Heart left ventricle (tissue), 16 donors: ENCODE measurements at regions not wholly inside any gene's neighbourhood (a gene's known extent, or its start where the extent isn't known, plus 50 kb on each side); places are given as distances from the start of the nearest gene placed in this dataset.
"Not testable (repeated sequence)": the region's sequence is repeated elsewhere in the genome, so short reads cannot be mapped to it uniquely, and the experiment has no call there.

ENCODE experiments used
- ATAC-seq, 4 donors: fragments of 200-7000 bp; cut with Tn5 transposase; one replicate each; pipeline ENCODE4 v1.9.1; 2020 to 2022; ENCODE audit warnings: moderate library complexity in 4 of 4, mild to moderate bottlenecking in 3 of 4, moderate number of reproducible peaks in 1 of 4
- DNase-seq, 5 donors: peaks; one replicate each; pipeline ENCODE4 v3.0.0-alpha.2; 2020
- H3K27ac ChIP-seq, 12 donors: fragments of 200-600 bp; sonication (generic) in 4 of 12; one replicate each; pipeline versions ENCODE4 v1.5.0 to v1.8.0; 2016 to 2022; ENCODE audit warnings: mild to moderate bottlenecking in 2 of 12
- H3K27me3 ChIP-seq, 9 donors: fragments of 200-600 bp; sonication (generic) in 2 of 9; one replicate each; pipeline versions ENCODE4 v1.5.1 to v1.8.0; 2016 to 2022; ENCODE audit warnings: mild to moderate bottlenecking in 3 of 9
- H3K36me3 ChIP-seq, 9 donors: fragments of 200-600 bp; sonication (generic) in 2 of 9; one replicate each; pipeline versions ENCODE4 v1.5.0 to v1.8.0; 2018 to 2022; ENCODE audit warnings: mild to moderate bottlenecking in 2 of 9
- H3K4me1 ChIP-seq, 12 donors: fragments of 200-600 bp; sonication (generic) in 4 of 12; one replicate each; pipeline versions ENCODE4 v1.5.0 to v1.8.0; 2016 to 2022; ENCODE audit warnings: mild to moderate bottlenecking in 3 of 12
- H3K4me3 ChIP-seq, 12 donors: fragments of 200-600 bp; sonication (generic) in 4 of 12; one replicate each; pipeline versions ENCODE4 v1.5.0 to v1.8.0; 2017 to 2022; ENCODE audit warnings: mild to moderate bottlenecking in 9 of 12, moderate library complexity in 4 of 12
- H3K9me3 ChIP-seq, 12 donors: fragments of 200-600 bp; sonication (generic) in 4 of 12; one replicate each; pipeline versions ENCODE4 v1.5.0 to v1.8.0; 2016 to 2022; ENCODE audit warnings: mild to moderate bottlenecking in 1 of 12
- POLR2A ChIP-seq, 2 donors: fragments of 450-650 bp; IDR thresholded peaks; one replicate each; pipeline ENCODE4 v1.6.1; 2017; ENCODE audit warnings: antibody characterized with exemption in 2 of 2, mild to moderate bottlenecking in 2 of 2, moderate library complexity in 2 of 2
- WGBS, 4 donors: extraction: QIAGEN DNeasy Blood & Tissue Kit in 2 of 4; methylation state at CpG; one replicate each; pipeline versions ENCODE4 v1.1.5 to v1.1.7; 2013 to 2018; 5-methylcytosine and 5-hydroxymethylcytosine counted together
- intact Hi-C, 10 donors: fragments of 100-400 bp; cut with DNase I; formaldehyde crosslinking; loops; one replicate each; pipeline versions ENCODE4 v1.11.1 to v1.14.2; 2022
- TF ChIP-seq, protein P1 (sequence below), 12 donors: fragments of 200-600 bp; sonication (generic) in 4 of 12; IDR thresholded peaks; one replicate each; pipeline versions ENCODE4 v1.5.0 to v1.8.0; 2018 to 2022; ENCODE audit warnings: antibody characterized with exemption in 12 of 12, mild to moderate bottlenecking in 5 of 12
- donor health status: ischemic (EF 13 %, LVEDD 7.1; RV severe dilation, severe dysfunction).
- donor health status: healthy with polysubstance abuse.
- donor health status: DM: no; HTN: yes; CAD: no.
- donor health status: DM: no; HTN: no; CAD: no.
- donor health status: ischemic (EF 25% LVEDD 6.9; RV normal size, moderate dysfunction).
- donor health status: ischemic (EF 25% LVEDD 5.7; RV mildly dilated, moderate dysfunction).
- donor health status: healthy.
- donor health status: DM: yes; HTN: yes; CAD: no.
- donor health status: ischemic (EF 35%, LVEDD 5.7; RV mildly dilated, moderate dysfunction).
- donor health status: nonischemic (EF 11% LVEDD 7.7; RV severe dilation, severe dysfunction).
- donor health status: DM: yes; HTN: yes; CAD: no.
- donor health status: PGD.
- donor health status: ischemic (EF 29% LVEDD 5.4; RV normal size, mild dysfunction).
- donor health status: nonischemic (EF 23%, LVEDD 6.1; RV moderate dilation, normal function).

- H3K4me3 ChIP-seq = peak overlapping the region in 1 of 12 donors; percentile 11
- H3K9me3 ChIP-seq = no peaks in the 10 kb centered on the region
- intact Hi-C loops = no loop called here
- DNase-seq (peak in 3 of 5 donors; percentile 12 to 47 (median 38)), ATAC-seq (peak; percentile 67 to 85 (median 76))
- H3K4me1 ChIP-seq = peaks cover 0 to 15% (median 2%) of the 10 kb centered on the region in 12 donors
- H3K27me3 ChIP-seq = no peaks in the 10 kb centered on the region
- TF ChIP-seq POLR2A (IDR thresholded peaks at IDR 0.05) = no peak
- TF ChIP-seq, protein P1, sequence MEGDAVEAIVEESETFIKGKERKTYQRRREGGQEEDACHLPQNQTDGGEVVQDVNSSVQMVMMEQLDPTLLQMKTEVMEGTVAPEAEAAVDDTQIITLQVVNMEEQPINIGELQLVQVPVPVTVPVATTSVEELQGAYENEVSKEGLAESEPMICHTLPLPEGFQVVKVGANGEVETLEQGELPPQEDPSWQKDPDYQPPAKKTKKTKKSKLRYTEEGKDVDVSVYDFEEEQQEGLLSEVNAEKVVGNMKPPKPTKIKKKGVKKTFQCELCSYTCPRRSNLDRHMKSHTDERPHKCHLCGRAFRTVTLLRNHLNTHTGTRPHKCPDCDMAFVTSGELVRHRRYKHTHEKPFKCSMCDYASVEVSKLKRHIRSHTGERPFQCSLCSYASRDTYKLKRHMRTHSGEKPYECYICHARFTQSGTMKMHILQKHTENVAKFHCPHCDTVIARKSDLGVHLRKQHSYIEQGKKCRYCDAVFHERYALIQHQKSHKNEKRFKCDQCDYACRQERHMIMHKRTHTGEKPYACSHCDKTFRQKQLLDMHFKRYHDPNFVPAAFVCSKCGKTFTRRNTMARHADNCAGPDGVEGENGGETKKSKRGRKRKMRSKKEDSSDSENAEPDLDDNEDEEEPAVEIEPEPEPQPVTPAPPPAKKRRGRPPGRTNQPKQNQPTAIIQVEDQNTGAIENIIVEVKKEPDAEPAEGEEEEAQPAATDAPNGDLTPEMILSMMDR (IDR thresholded peaks at IDR 0.05) = no peak
- 70 to 75% (median 72%) methylated on average over 21 to 22 of the region's 22 CpGs for WGBS, 4 donors
- H3K27ac ChIP-seq = peak overlapping the region in 6 of 12 donors; percentile 10 to 63 (median 24)
- no peaks in the 10 kb centered on the region for H3K36me3 ChIP-seq
Observed at GRCh38 chr6:4660377-4661321, 115.6 kb upstream of the CDYL start.

GRCh38 chr6:4659719-4660118, 116.5 kb upstream of the CDYL start:
- H3K4me1 ChIP-seq = peaks cover 0 to 15% (median 2%) of the 10 kb centered on the region in 12 donors
- H3K9me3 ChIP-seq, DNase-seq, ATAC-seq, H3K27ac ChIP-seq, H3K4me3 ChIP-seq, intact Hi-C loops, H3K36me3 ChIP-seq, H3K27me3 ChIP-seq: not testable (repeated sequence)
- WGBS, 4 donors = 90 to 100% (median 96%) methylated on average over 2 of the region's 2 CpGs

DNA sequence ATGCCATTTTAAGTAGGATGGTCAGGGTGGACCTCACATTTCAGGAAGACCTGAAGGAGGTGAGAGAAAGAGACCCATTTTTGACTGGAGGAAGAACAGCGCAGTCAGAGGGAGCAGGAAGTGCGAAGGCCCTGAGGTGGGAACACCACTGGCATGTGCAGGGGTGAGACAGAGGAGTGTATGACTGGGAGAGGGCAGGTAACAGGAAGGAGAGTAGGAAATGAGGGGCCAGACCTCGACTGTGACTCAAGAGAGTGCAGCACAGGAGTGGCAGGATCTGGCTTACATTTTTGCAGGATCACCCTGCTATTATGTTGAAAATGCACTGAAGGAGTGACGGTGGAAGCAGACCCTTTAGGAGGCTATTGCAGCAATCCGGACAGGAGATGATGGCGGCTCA, 117.7 kb upstream of the CDYL start:
- no peak for ATAC-seq
- WGBS, 4 donors = 73 to 84% (median 80%) methylated on average over 6 of the region's 6 CpGs
- intact Hi-C loops = no loop called here
- Histone ChIP-seq H3K36me3 (no peaks in the 10 kb centered on the region), H3K4me1 (peaks cover 0 to 8% (median 0%) of the 10 kb centered on the region in 12 donors), H3K27me3 (no peaks in the 10 kb centered on the region), H3K27ac (no peak overlapping the region), H3K9me3 (no peaks in the 10 kb centered on the region), H3K4me3 (no peak overlapping the region)
- no peak for DNase-seq
- TF ChIP-seq POLR2A (IDR thresholded peaks at IDR 0.05) = no peak
- TF ChIP-seq, protein P1 (IDR thresholded peaks at IDR 0.05) = no peak

GRCh38 chr6:4656106-4656505, 120.1 kb upstream of the CDYL start:
- Histone ChIP-seq H3K4me1 (peaks cover 0 to 8% (median 0%) of the 10 kb centered on the region in 12 donors), H3K9me3 (peaks cover 0 to 11% (median 0%) of the 10 kb centered on the region in 12 donors), H3K36me3 (no peaks in the 10 kb centered on the region), H3K27ac (no peak overlapping the region), H3K4me3 (no peak overlapping the region), H3K27me3 (no peaks in the 10 kb centered on the region)
- TF ChIP-seq POLR2A (IDR thresholded peaks at IDR 0.05) = no peak
- TF ChIP-seq, protein P1 (IDR thresholded peaks at IDR 0.05) = no peak
- ATAC-seq (no peak), DNase-seq (no peak)
- intact Hi-C loops = no loop called here
- 72 to 79% (median 75%) methylated on average over 3 of the region's 3 CpGs for WGBS, 4 donors
